ENCODE measurements at regions not wholly inside any gene's neighbourhood (a gene's known extent, or its start where the extent isn't known, plus 50 kb on each side); places are given as distances from the start of the nearest gene placed in this dataset.

DNA sequence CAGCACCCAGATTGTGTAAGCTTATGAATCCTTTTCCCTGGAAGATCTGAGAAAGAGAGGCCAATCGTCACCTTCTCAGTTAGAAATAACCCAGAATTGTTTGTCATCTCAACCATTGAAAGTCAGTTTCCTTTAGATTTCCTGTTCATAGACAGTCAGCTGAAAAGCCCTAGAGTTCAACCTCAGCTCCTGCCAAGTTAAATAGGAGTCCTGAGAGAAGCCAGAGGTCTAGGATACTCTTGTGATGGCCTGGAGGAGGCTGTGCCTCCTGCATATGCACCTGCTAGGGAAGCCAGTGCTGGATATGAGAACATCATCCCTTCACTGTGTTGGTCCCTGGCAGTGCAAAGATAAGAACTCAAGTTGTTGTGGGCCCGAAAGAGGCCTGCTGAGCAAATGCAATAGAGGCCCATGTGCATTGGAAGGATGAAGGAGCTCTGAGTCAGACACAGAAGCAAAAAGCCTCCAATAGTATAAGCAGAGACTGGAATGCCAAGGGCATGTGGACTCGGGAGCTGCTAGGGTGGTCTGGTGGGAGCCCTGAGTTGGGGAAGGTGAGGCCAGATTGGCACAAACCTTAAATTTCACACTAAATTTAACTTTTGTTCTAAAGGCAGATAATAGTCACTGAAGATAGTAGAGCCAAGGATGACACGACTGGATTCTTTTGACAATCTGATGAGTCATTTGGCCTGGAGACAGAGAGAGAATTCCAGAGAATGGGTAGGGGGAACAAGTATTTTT is 520.9 kb upstream of the CDH5 start:
- TF ChIP-seq, protein P1, sequence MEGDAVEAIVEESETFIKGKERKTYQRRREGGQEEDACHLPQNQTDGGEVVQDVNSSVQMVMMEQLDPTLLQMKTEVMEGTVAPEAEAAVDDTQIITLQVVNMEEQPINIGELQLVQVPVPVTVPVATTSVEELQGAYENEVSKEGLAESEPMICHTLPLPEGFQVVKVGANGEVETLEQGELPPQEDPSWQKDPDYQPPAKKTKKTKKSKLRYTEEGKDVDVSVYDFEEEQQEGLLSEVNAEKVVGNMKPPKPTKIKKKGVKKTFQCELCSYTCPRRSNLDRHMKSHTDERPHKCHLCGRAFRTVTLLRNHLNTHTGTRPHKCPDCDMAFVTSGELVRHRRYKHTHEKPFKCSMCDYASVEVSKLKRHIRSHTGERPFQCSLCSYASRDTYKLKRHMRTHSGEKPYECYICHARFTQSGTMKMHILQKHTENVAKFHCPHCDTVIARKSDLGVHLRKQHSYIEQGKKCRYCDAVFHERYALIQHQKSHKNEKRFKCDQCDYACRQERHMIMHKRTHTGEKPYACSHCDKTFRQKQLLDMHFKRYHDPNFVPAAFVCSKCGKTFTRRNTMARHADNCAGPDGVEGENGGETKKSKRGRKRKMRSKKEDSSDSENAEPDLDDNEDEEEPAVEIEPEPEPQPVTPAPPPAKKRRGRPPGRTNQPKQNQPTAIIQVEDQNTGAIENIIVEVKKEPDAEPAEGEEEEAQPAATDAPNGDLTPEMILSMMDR (IDR thresholded peaks at IDR 0.05) = no peak
- TF ChIP-seq POLR2A (IDR thresholded peaks at IDR 0.05) = no peak

All from Peyer's patch (tissue), 4 donors.